CD4-positive, CD25-positive, alpha-beta regulatory T cell (primary cell): ENCODE measurements at regions not wholly inside any gene's neighbourhood (a gene's known extent, or its start where the extent isn't known, plus 50 kb on each side); places are given as distances from the start of the nearest gene placed in this dataset.

Experiments
- ATAC-seq, 2 donors: fragments of 150-1000 bp; cut with Tn5 transposase; one replicate each; pipeline ENCODE4 v1.10.0; 2021; ENCODE audit warnings: low read depth in 2 of 2, moderate number of reproducible peaks in 2 of 2, moderate library complexity in 1 of 2
- DNase-seq, 3 donors: peaks; one replicate each; pipeline versions ENCODE4 v3.0.0 to v3.0.0-alpha.2; 2012 to 2022; ENCODE audit warnings: mixed read lengths in 1 of 3
- H3K27ac ChIP-seq: one replicate; pipeline ENCODE4 v1.7.0; 2013; ENCODE audit warnings: mild to moderate bottlenecking, low read length; ENCODE audit not compliant: insufficient read depth, poor library complexity, severe bottlenecking
- H3K27me3 ChIP-seq: one replicate; pipeline ENCODE4 v1.7.0; 2013; ENCODE audit warnings: low read length; ENCODE audit not compliant: control insufficient read depth, insufficient read depth
- H3K36me3 ChIP-seq: one replicate; pipeline ENCODE4 v1.7.0; 2013; ENCODE audit warnings: mild to moderate bottlenecking, low read length, moderate library complexity; ENCODE audit not compliant: control insufficient read depth, insufficient read depth
- H3K4me1 ChIP-seq: 2 replicates; pipeline ENCODE4 v1.7.0; 2013; ENCODE audit warnings: mild to moderate bottlenecking, low read length; ENCODE audit not compliant: insufficient read depth, control insufficient read depth, poor library complexity, severe bottlenecking
- H3K4me3 ChIP-seq: one replicate; pipeline ENCODE4 v1.7.0; 2013; ENCODE audit warnings: low read depth, mild to moderate bottlenecking, low read length, moderate library complexity
- H3K9me3 ChIP-seq, 2 experiments: 1 replicate in 1 of 2; 2 replicates in 1 of 2; pipeline ENCODE4 v1.7.0; 2013; ENCODE audit warnings: low read length in 2 of 2, mild to moderate bottlenecking in 1 of 2, moderate library complexity in 1 of 2; ENCODE audit not compliant: control insufficient read depth in 2 of 2
- H3K27ac Mint-ChIP-seq, 3 donors: one replicate each; pipeline ENCODE4 v1.8.0; 2020 to 2022; ENCODE audit warnings: mild to moderate bottlenecking in 3 of 3, mixed read lengths in 3 of 3, moderate library complexity in 2 of 3
- H3K27me3 Mint-ChIP-seq: one replicate; pipeline ENCODE4 v1.8.0; 2022; ENCODE audit warnings: mild to moderate bottlenecking, mixed read lengths
- H3K36me3 Mint-ChIP-seq: one replicate; pipeline ENCODE4 v1.8.0; 2020; ENCODE audit warnings: mixed read lengths
- H3K4me1 Mint-ChIP-seq, 4 donors: one replicate each; pipeline ENCODE4 v1.8.0; 2020 to 2022; ENCODE audit warnings: mixed read lengths in 4 of 4, mild to moderate bottlenecking in 1 of 4
- H3K4me3 Mint-ChIP-seq, 4 donors: one replicate each; pipeline ENCODE4 v1.8.0; 2020 to 2022; ENCODE audit warnings: mild to moderate bottlenecking in 4 of 4, mixed read lengths in 4 of 4, moderate library complexity in 3 of 4
- H3K9me3 Mint-ChIP-seq, 7 donors: one replicate each; pipeline ENCODE4 v1.8.0; 2020 to 2022; ENCODE audit warnings: mixed read lengths in 7 of 7, mild to moderate bottlenecking in 3 of 7, moderate library complexity in 2 of 7

GRCh38 chr1:232386721-232387510 is 243.0 kb downstream of the SIPA1L2 start:
- no peaks in the 10 kb centered on the region for H3K36me3 ChIP-seq
- no peaks in the 10 kb centered on the region for H3K4me1 Mint-ChIP-seq
- no peaks in the 10 kb centered on the region for H3K27me3 ChIP-seq
- H3K27ac Mint-ChIP-seq = no peak overlapping the region
- H3K4me3 Mint-ChIP-seq = no peak overlapping the region
- H3K27me3 Mint-ChIP-seq = peaks cover under 1% of the 10 kb centered on the region
- DNase-seq = no peak
- ATAC-seq = no peak
- H3K9me3 ChIP-seq = no peaks in the 10 kb centered on the region
- peaks cover 0 to 3% (median 0%) of the 10 kb centered on the region in 7 donors for H3K9me3 Mint-ChIP-seq
- no peak overlapping the region for H3K27ac ChIP-seq
- no peaks in the 10 kb centered on the region for H3K36me3 Mint-ChIP-seq
- no peaks in the 10 kb centered on the region for H3K4me1 ChIP-seq
- H3K4me3 ChIP-seq = no peak overlapping the region

- Histone ChIP-seq H3K27ac (no peak overlapping the region), H3K4me3 (no peak overlapping the region), H3K36me3 (no peaks in the 10 kb centered on the region), H3K9me3 (no peaks in the 10 kb centered on the region), H3K27me3 (no peaks in the 10 kb centered on the region), H3K4me1 (no peaks in the 10 kb centered on the region)
- H3K4me1 Mint-ChIP-seq = no peaks in the 10 kb centered on the region
- no peak overlapping the region for H3K4me3 Mint-ChIP-seq
- peaks cover 0 to 8% (median 0%) of the 10 kb centered on the region in 7 donors for H3K9me3 Mint-ChIP-seq
- H3K27ac Mint-ChIP-seq = no peak overlapping the region
- peaks cover 5% of the 10 kb centered on the region for H3K27me3 Mint-ChIP-seq
- DNase-seq (no peak), ATAC-seq (no peak)
- H3K36me3 Mint-ChIP-seq = no peaks in the 10 kb centered on the region
Observed at GRCh38 chr1:232386294-232386693, 243.6 kb downstream of the SIPA1L2 start.

GRCh38 chr1:232385221-232385620 is 244.7 kb downstream of the SIPA1L2 start:
- no peak for ATAC-seq
- no peak overlapping the region for H3K4me3 ChIP-seq
- Mint-ChIP-seq H3K4me3 (no peak overlapping the region), H3K27ac (no peak overlapping the region), H3K27me3 (peaks cover 5% of the 10 kb centered on the region), H3K9me3 (peaks cover 0 to 5% (median 0%) of the 10 kb centered on the region in 7 donors), H3K4me1 (no peaks in the 10 kb centered on the region), H3K36me3 (no peaks in the 10 kb centered on the region)
- no peak overlapping the region for H3K27ac ChIP-seq
- no peaks in the 10 kb centered on the region for H3K36me3 ChIP-seq
- no peak for DNase-seq
- H3K27me3 ChIP-seq = no peaks in the 10 kb centered on the region
- H3K9me3 ChIP-seq = no peaks in the 10 kb centered on the region
- H3K4me1 ChIP-seq = no peaks in the 10 kb centered on the region

- no peak for ATAC-seq
- DNase-seq = no peak
Observed at GRCh38 chr1:232384171-232384883, 245.6 kb downstream of the SIPA1L2 start.

GRCh38 chr1:232383455-232384123 is 246.3 kb downstream of the SIPA1L2 start:
- Histone ChIP-seq H3K27ac (no peak overlapping the region), H3K9me3 (no peaks in the 10 kb centered on the region), H3K36me3 (no peaks in the 10 kb centered on the region), H3K27me3 (no peaks in the 10 kb centered on the region), H3K4me1 (no peaks in the 10 kb centered on the region), H3K4me3 (no peak overlapping the region)
- Mint-ChIP-seq H3K36me3 (no peaks in the 10 kb centered on the region), H3K9me3 (peaks cover 0 to 5% (median 0%) of the 10 kb centered on the region in 7 donors), H3K27ac (no peak overlapping the region), H3K4me1 (no peaks in the 10 kb centered on the region), H3K27me3 (peaks cover 5% of the 10 kb centered on the region), H3K4me3 (no peak overlapping the region)
- no peak for ATAC-seq
- DNase-seq = no peak

More at GRCh38 chr1:232384171-232384883, 245.6 kb downstream of the SIPA1L2 start:
- Histone ChIP-seq H3K9me3 (no peaks in the 10 kb centered on the region), H3K4me1 (no peaks in the 10 kb centered on the region), H3K27me3 (no peaks in the 10 kb centered on the region), H3K27ac (no peak overlapping the region), H3K4me3 (no peak overlapping the region), H3K36me3 (no peaks in the 10 kb centered on the region)
- no peaks in the 10 kb centered on the region for H3K4me1 Mint-ChIP-seq
- peaks cover 0 to 5% (median 0%) of the 10 kb centered on the region in 7 donors for H3K9me3 Mint-ChIP-seq
- H3K36me3 Mint-ChIP-seq = no peaks in the 10 kb centered on the region
- H3K4me3 Mint-ChIP-seq = no peak overlapping the region
- no peak overlapping the region for H3K27ac Mint-ChIP-seq
- peaks cover 5% of the 10 kb centered on the region for H3K27me3 Mint-ChIP-seq

- H3K27me3 ChIP-seq = no peaks in the 10 kb centered on the region
- ATAC-seq = no peak
- no peak for DNase-seq
- Mint-ChIP-seq H3K4me3 (no peak overlapping the region), H3K27me3 (peaks cover 5% of the 10 kb centered on the region), H3K27ac (no peak overlapping the region), H3K9me3 (peaks cover 0 to 5% (median 0%) of the 10 kb centered on the region in 7 donors), H3K4me1 (no peaks in the 10 kb centered on the region), H3K36me3 (no peaks in the 10 kb centered on the region)
- no peaks in the 10 kb centered on the region for H3K4me1 ChIP-seq
- no peak overlapping the region for H3K27ac ChIP-seq
- H3K4me3 ChIP-seq = no peak overlapping the region
- no peaks in the 10 kb centered on the region for H3K9me3 ChIP-seq
- no peaks in the 10 kb centered on the region for H3K36me3 ChIP-seq
Observed at GRCh38 chr1:232382671-232383070, 247.3 kb downstream of the SIPA1L2 start.

- Histone ChIP-seq H3K4me3 (no peak overlapping the region), H3K27ac (no peak overlapping the region), H3K4me1 (no peaks in the 10 kb centered on the region), H3K27me3 (no peaks in the 10 kb centered on the region), H3K9me3 (no peaks in the 10 kb centered on the region), H3K36me3 (no peaks in the 10 kb centered on the region)
- peaks cover 5% of the 10 kb centered on the region for H3K27me3 Mint-ChIP-seq
- H3K4me3 Mint-ChIP-seq = no peak overlapping the region
- no peaks in the 10 kb centered on the region for H3K4me1 Mint-ChIP-seq
- peaks cover 0 to 6% (median 0%) of the 10 kb centered on the region in 7 donors for H3K9me3 Mint-ChIP-seq
- ATAC-seq (no peak), DNase-seq (no peak)
- no peak overlapping the region for H3K27ac Mint-ChIP-seq
- H3K36me3 Mint-ChIP-seq = no peaks in the 10 kb centered on the region
Observed at GRCh38 chr1:232381394-232382100, 248.4 kb downstream of the SIPA1L2 start.
